ENCODE measurements at regions not wholly inside any gene's neighbourhood (a gene's known extent, or its start where the extent isn't known, plus 50 kb on each side); places are given as distances from the start of the nearest gene placed in this dataset.

DNA sequence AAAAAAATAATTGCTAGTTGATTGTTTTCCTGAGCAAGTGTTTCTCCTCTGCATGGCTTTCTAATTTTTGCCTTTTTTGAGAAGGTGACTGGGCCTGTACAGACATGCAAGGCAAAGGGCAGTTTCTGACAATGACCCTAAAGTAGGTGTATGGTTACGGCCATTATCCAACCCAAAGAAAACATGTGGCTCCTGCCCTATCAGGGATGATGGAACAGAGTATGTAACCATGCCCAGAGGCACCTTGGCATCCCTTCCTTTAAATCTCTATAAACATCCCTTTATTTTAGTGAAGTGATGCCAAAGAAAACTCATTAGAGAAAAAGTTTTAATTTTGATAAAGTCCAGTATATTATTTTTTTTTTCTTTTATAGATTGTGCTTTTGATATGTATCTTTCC is 217.5 kb downstream of the LPIN1 start:
- H3K4me1 ChIP-seq = no peaks in the 10 kb centered on the region
- no peak overlapping the region for H3K27ac ChIP-seq
- no peak overlapping the region for H3K4me3 ChIP-seq
- H3K27me3 ChIP-seq = no peaks in the 10 kb centered on the region
- no peak for DNase-seq
- no peak for TF ChIP-seq POLR2A (IDR thresholded peaks at IDR 0.05)
- TF ChIP-seq, protein P1, sequence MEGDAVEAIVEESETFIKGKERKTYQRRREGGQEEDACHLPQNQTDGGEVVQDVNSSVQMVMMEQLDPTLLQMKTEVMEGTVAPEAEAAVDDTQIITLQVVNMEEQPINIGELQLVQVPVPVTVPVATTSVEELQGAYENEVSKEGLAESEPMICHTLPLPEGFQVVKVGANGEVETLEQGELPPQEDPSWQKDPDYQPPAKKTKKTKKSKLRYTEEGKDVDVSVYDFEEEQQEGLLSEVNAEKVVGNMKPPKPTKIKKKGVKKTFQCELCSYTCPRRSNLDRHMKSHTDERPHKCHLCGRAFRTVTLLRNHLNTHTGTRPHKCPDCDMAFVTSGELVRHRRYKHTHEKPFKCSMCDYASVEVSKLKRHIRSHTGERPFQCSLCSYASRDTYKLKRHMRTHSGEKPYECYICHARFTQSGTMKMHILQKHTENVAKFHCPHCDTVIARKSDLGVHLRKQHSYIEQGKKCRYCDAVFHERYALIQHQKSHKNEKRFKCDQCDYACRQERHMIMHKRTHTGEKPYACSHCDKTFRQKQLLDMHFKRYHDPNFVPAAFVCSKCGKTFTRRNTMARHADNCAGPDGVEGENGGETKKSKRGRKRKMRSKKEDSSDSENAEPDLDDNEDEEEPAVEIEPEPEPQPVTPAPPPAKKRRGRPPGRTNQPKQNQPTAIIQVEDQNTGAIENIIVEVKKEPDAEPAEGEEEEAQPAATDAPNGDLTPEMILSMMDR (IDR thresholded peaks at IDR 0.05) = no peak
- H3K36me3 ChIP-seq = no peaks in the 10 kb centered on the region
- no peaks in the 10 kb centered on the region for H3K9me3 ChIP-seq

DNA sequence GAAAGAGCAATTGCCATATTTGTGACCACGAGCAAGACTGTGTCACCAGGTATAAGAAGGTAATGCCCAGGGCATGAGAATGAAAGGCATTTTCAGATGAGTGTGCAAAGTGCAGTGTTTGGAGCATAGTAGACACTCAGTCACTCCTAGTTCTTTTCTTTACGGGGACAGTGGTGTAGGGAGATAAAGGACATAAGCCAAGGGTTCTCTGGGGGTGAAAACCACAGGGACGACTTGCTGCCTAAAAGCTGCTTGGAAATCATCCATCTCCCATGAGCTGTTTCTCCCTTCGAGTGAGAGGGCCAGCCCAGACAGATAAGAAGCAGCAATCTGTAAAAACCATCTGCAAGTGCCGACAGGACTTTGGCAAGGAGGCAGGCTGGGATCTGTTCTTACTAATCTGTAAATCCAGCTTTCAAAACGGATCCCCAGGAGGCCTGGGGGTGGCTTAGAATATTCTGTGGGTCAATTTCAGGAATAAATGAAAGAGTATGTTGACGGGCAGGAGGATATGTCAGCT is 221.6 kb downstream of the LPIN1 start:
- Histone ChIP-seq H3K4me1 (no peaks in the 10 kb centered on the region), H3K36me3 (no peaks in the 10 kb centered on the region), H3K4me3 (no peak overlapping the region), H3K27ac (no peak overlapping the region), H3K27me3 (no peaks in the 10 kb centered on the region), H3K9me3 (no peaks in the 10 kb centered on the region)
- no peak for DNase-seq
- TF ChIP-seq POLR2A (IDR thresholded peaks at IDR 0.05) = no peak
- TF ChIP-seq, protein P1 (IDR thresholded peaks at IDR 0.05) = no peak

DNA sequence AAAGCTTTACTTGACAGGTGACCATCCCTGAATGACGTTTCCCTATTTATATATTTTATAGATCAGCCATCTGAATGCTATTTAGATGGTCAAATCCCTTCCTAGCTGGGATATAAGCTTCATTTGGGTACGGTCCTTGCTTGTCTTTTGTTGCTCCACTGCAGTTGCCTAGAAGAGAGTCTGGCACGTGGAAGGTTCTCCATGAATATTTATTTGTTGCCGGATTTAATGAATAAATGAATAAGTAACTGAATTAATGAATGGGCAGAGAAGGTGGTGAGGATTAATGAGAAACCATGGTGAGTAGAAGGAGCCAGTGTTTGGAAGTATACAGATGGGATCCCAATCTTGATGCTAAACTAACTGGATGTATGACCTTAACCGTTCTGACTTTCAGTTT is 222.1 kb downstream of the LPIN1 start:
- H3K36me3 ChIP-seq = no peaks in the 10 kb centered on the region
- no peaks in the 10 kb centered on the region for H3K9me3 ChIP-seq
- H3K27me3 ChIP-seq = no peaks in the 10 kb centered on the region
- no peak overlapping the region for H3K4me3 ChIP-seq
- DNase-seq = no peak
- no peak overlapping the region for H3K27ac ChIP-seq
- no peak for TF ChIP-seq POLR2A (IDR thresholded peaks at IDR 0.05)
- TF ChIP-seq, protein P1 (IDR thresholded peaks at IDR 0.05) = no peak
- no peaks in the 10 kb centered on the region for H3K4me1 ChIP-seq

DNA sequence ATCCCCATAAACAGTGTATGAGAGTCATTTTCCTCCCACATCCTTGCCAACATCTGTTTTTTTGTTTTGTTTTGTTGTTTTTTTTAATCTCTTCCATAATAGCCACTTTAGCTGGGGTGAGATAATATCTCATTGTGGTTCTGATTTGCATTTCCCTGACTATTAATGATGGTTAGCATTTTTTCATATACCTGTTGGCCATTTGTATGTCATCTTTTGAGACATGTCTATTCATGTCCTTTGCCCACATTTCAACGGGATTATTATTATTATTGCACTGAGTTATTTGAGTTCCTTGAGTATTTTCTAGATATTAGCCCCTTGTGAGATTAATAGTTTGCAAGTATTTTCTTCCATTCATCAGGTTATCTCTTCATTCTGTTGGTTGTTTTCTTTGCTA is 223.3 kb downstream of the LPIN1 start:
- no peak overlapping the region for H3K27ac ChIP-seq
- DNase-seq = no peak
- no peak for TF ChIP-seq POLR2A (IDR thresholded peaks at IDR 0.05)
- TF ChIP-seq, protein P1 (IDR thresholded peaks at IDR 0.05) = no peak
- no peaks in the 10 kb centered on the region for H3K4me1 ChIP-seq
- H3K4me3 ChIP-seq = no peak overlapping the region
- no peaks in the 10 kb centered on the region for H3K9me3 ChIP-seq
- H3K36me3 ChIP-seq = no peaks in the 10 kb centered on the region
- no peaks in the 10 kb centered on the region for H3K27me3 ChIP-seq

DNA sequence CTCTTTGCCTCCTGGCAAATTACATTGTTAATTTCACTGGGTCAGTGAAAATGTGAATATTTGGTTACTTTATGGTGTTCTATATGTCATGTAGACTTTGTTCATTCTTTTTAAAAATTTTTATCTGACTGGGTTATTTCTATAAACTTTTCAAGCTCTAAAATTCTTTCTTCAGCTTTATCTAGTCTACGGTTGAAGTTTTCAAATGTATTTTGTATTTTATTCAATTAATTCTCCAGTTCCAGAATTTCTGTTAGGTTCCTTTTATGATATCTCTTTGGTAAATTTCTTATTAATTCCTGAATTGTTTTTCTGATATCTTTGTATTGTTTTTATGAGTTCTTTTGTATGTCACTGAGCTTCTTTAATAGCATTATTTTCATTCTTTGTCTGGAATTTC is 228.1 kb downstream of the LPIN1 start:
- Histone ChIP-seq H3K27ac (no peak overlapping the region), H3K36me3 (no peaks in the 10 kb centered on the region), H3K9me3 (no peaks in the 10 kb centered on the region), H3K4me1 (no peaks in the 10 kb centered on the region), H3K27me3 (no peaks in the 10 kb centered on the region), H3K4me3 (no peak overlapping the region)
- DNase-seq = no peak
- TF ChIP-seq, protein P1 (IDR thresholded peaks at IDR 0.05) = no peak
- no peak for TF ChIP-seq POLR2A (IDR thresholded peaks at IDR 0.05)

DNA sequence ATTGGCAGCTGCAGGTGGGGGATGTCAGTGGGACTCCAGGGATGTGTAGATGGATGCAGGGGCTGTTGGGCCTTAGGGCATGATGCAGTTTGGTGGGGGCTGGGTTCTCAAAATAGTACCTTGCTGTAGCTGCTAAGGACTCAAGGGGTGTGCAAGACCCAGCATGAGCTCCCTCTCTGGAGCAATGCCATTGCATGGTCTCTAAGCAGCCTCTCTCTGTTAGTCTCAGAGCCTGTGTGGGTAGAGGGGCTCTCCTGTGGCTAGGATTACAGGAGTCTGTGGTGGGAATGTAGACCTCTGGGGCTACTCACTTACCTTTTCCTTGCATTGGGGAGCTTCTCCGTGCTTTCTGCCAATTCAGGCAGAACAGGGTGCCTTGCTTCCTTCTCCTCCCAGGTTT is 228.9 kb downstream of the LPIN1 start:
- Histone ChIP-seq H3K4me3 (no peak overlapping the region), H3K9me3 (no peaks in the 10 kb centered on the region), H3K27me3 (no peaks in the 10 kb centered on the region), H3K27ac (no peak overlapping the region), H3K36me3 (no peaks in the 10 kb centered on the region), H3K4me1 (no peaks in the 10 kb centered on the region)
- no peak for TF ChIP-seq POLR2A (IDR thresholded peaks at IDR 0.05)
- TF ChIP-seq, protein P1 (IDR thresholded peaks at IDR 0.05) = no peak
- no peak for DNase-seq

All from Peyer's patch (tissue), 4 donors.